Mesendoderm (in vitro differentiated cells): ENCODE measurements at regions not wholly inside any gene's neighbourhood (a gene's known extent, or its start where the extent isn't known, plus 50 kb on each side); places are given as distances from the start of the nearest gene placed in this dataset.
"Not testable (repeated sequence)": the region's sequence is repeated elsewhere in the genome, so short reads cannot be mapped to it uniquely, and the experiment has no call there.

Source experiments
- DNase-seq: peaks from one replicate; pipeline ENCODE4 v3.0.0; 2013
- H2AK5ac ChIP-seq: 2 replicates; pipeline ENCODE4 v1.6.1; 2013; ENCODE audit warnings: low read length, inconsistent platforms
- H2BK120ac ChIP-seq: 2 replicates; pipeline ENCODE4 v1.6.1; 2013; ENCODE audit warnings: low read depth, mild to moderate bottlenecking, low read length, moderate library complexity, mixed read lengths
- H2BK15ac ChIP-seq: replicated peaks from 2 replicates; pipeline ENCODE4 v1.6.1; 2013; ENCODE audit warnings: low read depth, mild to moderate bottlenecking, moderate library complexity
- H2BK5ac ChIP-seq: 2 replicates; pipeline ENCODE4 v1.6.1; 2013; ENCODE audit warnings: low read length, inconsistent platforms
- H3K18ac ChIP-seq: 2 replicates; pipeline ENCODE4 v1.6.1; 2013; ENCODE audit warnings: mild to moderate bottlenecking, low read length, mixed read lengths
- H3K23ac ChIP-seq: one replicate; pipeline ENCODE4 v1.6.1; 2013; ENCODE audit warnings: low read length
- H3K27ac ChIP-seq: 2 replicates; pipeline ENCODE4 v1.5.1; 2013; ENCODE audit warnings: low read depth, mild to moderate bottlenecking, inconsistent platforms, low read length, moderate library complexity
- H3K27me3 ChIP-seq: 2 replicates; pipeline ENCODE4 v1.6.1; 2013; ENCODE audit warnings: low read length, control low read depth, mild to moderate bottlenecking, inconsistent platforms; ENCODE audit not compliant: insufficient read depth, poor library complexity
- H3K36me3 ChIP-seq: 2 replicates; pipeline ENCODE4 v1.6.1; 2013; ENCODE audit warnings: low read length, inconsistent platforms; ENCODE audit not compliant: control insufficient read depth, insufficient read depth
- H3K4ac ChIP-seq: one replicate; pipeline ENCODE4 v1.6.1; 2013; ENCODE audit warnings: low read depth, mild to moderate bottlenecking, low read length, moderate library complexity
- H3K4me1 ChIP-seq: 2 replicates; pipeline ENCODE4 v1.6.1; 2013; ENCODE audit warnings: low read depth, low read length, inconsistent platforms; ENCODE audit not compliant: control insufficient read depth
- H3K4me2 ChIP-seq: 2 replicates; pipeline ENCODE4 v1.6.1; 2013; ENCODE audit warnings: low read length
- H3K4me3 ChIP-seq: 2 replicates; pipeline ENCODE4 v1.5.1; 2013; ENCODE audit warnings: mild to moderate bottlenecking, low read length
- H3K56ac ChIP-seq: one replicate; pipeline ENCODE4 v1.6.1; 2013; ENCODE audit warnings: low read length
- H3K79me1 ChIP-seq: 2 replicates; pipeline ENCODE4 v1.6.1; 2013; ENCODE audit warnings: low read length, inconsistent platforms
- H3K79me2 ChIP-seq: 2 replicates; pipeline ENCODE4 v1.6.1; 2013; ENCODE audit warnings: mild to moderate bottlenecking, low read length; ENCODE audit not compliant: control insufficient read depth, insufficient read depth
- H3K9ac ChIP-seq: 2 replicates; pipeline ENCODE4 v1.6.1; 2013; ENCODE audit warnings: low read length, inconsistent platforms
- H4K5ac ChIP-seq: one replicate; pipeline ENCODE4 v1.6.1; 2013; ENCODE audit warnings: low read length
- H4K8ac ChIP-seq: one replicate; pipeline ENCODE4 v1.6.1; 2013; ENCODE audit warnings: low read depth, mild to moderate bottlenecking, control low read depth, low read length, moderate library complexity
- WGBS: extraction: QIAGEN DNeasy Blood & Tissue Kit; methylation state at CpG from one replicate; pipeline ENCODE4 v1.1.7; 2013; ENCODE audit warnings: low lambda C conversion rate, missing lambda C conversion rate; ENCODE audit not compliant: insufficient coverage; ENCODE audit errors: extremely low coverage; 5-methylcytosine and 5-hydroxymethylcytosine counted together

- Histone ChIP-seq H3K36me3 (no peaks in the 10 kb centered on the region), H3K27ac (no peak overlapping the region), H4K5ac (no peak overlapping the region), H3K4ac (no peak overlapping the region), H3K18ac (no peak overlapping the region), H3K9ac (no peak overlapping the region), H3K4me3 (no peak overlapping the region), H2BK15ac (no peak overlapping the region), H2AK5ac (no peak overlapping the region), H2BK120ac (no peak overlapping the region), H3K79me1 (no peaks in the 10 kb centered on the region), H3K4me1 (no peaks in the 10 kb centered on the region), H3K79me2 (no peaks in the 10 kb centered on the region), H3K23ac (no peak overlapping the region), H4K8ac (no peak overlapping the region), H3K27me3 (no peaks in the 10 kb centered on the region), H3K56ac (no peak overlapping the region), H2BK5ac (no peak overlapping the region), H3K4me2 (no peak overlapping the region)
- WGBS = no CpG with 5 or more reads among the region's 1 CpG
- no peak for DNase-seq
Measured at GRCh38 chr5:168096525-168096924, 194.9 kb upstream of the WWC1 start.

- no peak overlapping the region for H3K23ac ChIP-seq
- no peaks in the 10 kb centered on the region for H3K79me2 ChIP-seq
- no peak overlapping the region for H3K18ac ChIP-seq
- no peak overlapping the region for H2BK15ac ChIP-seq
- no peak overlapping the region for H3K56ac ChIP-seq
- H3K4me3 ChIP-seq = no peak overlapping the region
- DNase-seq = no peak
- H2BK120ac ChIP-seq = no peak overlapping the region
- H2AK5ac ChIP-seq = no peak overlapping the region
- no peak overlapping the region for H4K8ac ChIP-seq
- H3K27me3 ChIP-seq = no peaks in the 10 kb centered on the region
- H3K36me3 ChIP-seq = no peaks in the 10 kb centered on the region
- H3K9ac ChIP-seq = no peak overlapping the region
- H3K4ac ChIP-seq = no peak overlapping the region
- WGBS = no CpG with 5 or more reads among the region's 12 CpGs
- H3K79me1 ChIP-seq = no peaks in the 10 kb centered on the region
- H4K5ac ChIP-seq = no peak overlapping the region
- no peak overlapping the region for H3K27ac ChIP-seq
- H3K4me1 ChIP-seq = no peaks in the 10 kb centered on the region
- H3K4me2 ChIP-seq = no peak overlapping the region
- no peak overlapping the region for H2BK5ac ChIP-seq
Measured at GRCh38 chr5:168097876-168098653, 193.4 kb upstream of the WWC1 start.

GRCh38 chr5:168101352-168101751, 190.1 kb upstream of the WWC1 start:
- H3K27ac ChIP-seq = no peak overlapping the region
- H3K18ac ChIP-seq = no peak overlapping the region
- H2BK120ac ChIP-seq = no peak overlapping the region
- H3K4me1 ChIP-seq = no peaks in the 10 kb centered on the region
- H3K4ac ChIP-seq = no peak overlapping the region
- no peak overlapping the region for H3K4me3 ChIP-seq
- H2AK5ac ChIP-seq = no peak overlapping the region
- H3K79me1 ChIP-seq = no peaks in the 10 kb centered on the region
- H3K4me2 ChIP-seq = no peak overlapping the region
- H4K5ac ChIP-seq = no peak overlapping the region
- no peak overlapping the region for H3K56ac ChIP-seq
- H3K23ac ChIP-seq = no peak overlapping the region
- H3K27me3 ChIP-seq = no peaks in the 10 kb centered on the region
- no peak overlapping the region for H2BK5ac ChIP-seq
- no peak for DNase-seq
- no peak overlapping the region for H3K9ac ChIP-seq
- H2BK15ac ChIP-seq = no peak overlapping the region
- no peaks in the 10 kb centered on the region for H3K79me2 ChIP-seq
- H4K8ac ChIP-seq = no peak overlapping the region
- no peaks in the 10 kb centered on the region for H3K36me3 ChIP-seq
- no CpG with 5 or more reads among the region's 8 CpGs for WGBS

DNA sequence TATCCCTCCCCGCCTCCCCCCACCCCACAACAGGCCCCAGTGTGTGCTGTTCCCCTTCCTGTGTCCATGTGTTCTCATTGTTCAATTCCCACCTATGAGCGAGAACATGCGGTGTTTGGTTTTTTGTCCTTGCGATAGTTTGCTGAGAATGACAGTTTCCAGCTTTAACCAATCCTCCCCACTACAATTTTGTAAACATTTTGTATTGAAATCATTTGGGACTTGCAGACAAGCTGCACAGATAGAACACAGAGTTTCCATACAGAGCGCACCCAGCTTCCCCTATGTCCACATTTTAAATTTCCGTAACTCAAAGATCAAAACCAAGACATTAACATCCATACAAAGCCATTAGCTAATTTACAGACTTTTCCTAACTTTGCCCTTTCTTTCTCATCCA, 188.4 kb upstream of the WWC1 start:
- not testable (repeated sequence) for H2AK5ac ChIP-seq, H4K5ac ChIP-seq, H3K4me1 ChIP-seq, H3K56ac ChIP-seq, H3K4me2 ChIP-seq, H3K4ac ChIP-seq, H2BK5ac ChIP-seq, H2BK120ac ChIP-seq, H3K18ac ChIP-seq, DNase-seq, H3K79me2 ChIP-seq, H3K36me3 ChIP-seq, H3K79me1 ChIP-seq, H3K23ac ChIP-seq, H3K27me3 ChIP-seq, H3K9ac ChIP-seq, H4K8ac ChIP-seq, H3K4me3 ChIP-seq, H3K27ac ChIP-seq, H2BK15ac ChIP-seq
- WGBS = no CpG with 5 or more reads among the region's 6 CpGs

- Histone ChIP-seq H3K4me2 (no peak overlapping the region), H2BK15ac (no peak overlapping the region), H3K56ac (no peak overlapping the region), H3K79me2 (no peaks in the 10 kb centered on the region), H4K5ac (no peak overlapping the region), H3K9ac (no peak overlapping the region), H3K23ac (no peak overlapping the region), H3K36me3 (no peaks in the 10 kb centered on the region), H2AK5ac (no peak overlapping the region), H2BK5ac (no peak overlapping the region), H3K4me1 (no peaks in the 10 kb centered on the region), H3K27me3 (no peaks in the 10 kb centered on the region), H3K4ac (no peak overlapping the region), H2BK120ac (no peak overlapping the region), H3K79me1 (no peaks in the 10 kb centered on the region), H3K4me3 (no peak overlapping the region), H3K18ac (no peak overlapping the region), H3K27ac (no peak overlapping the region), H4K8ac (no peak overlapping the region)
- no peak for DNase-seq
- WGBS = no CpG with 5 or more reads among the region's 12 CpGs
Measured at GRCh38 chr5:168104350-168104749, 187.1 kb upstream of the WWC1 start.
